ENCODE measurements at regions not wholly inside any gene's neighbourhood (a gene's known extent, or its start where the extent isn't known, plus 50 kb on each side); places are given as distances from the start of the nearest gene placed in this dataset.
"Not testable (repeated sequence)": the region's sequence is repeated elsewhere in the genome, so short reads cannot be mapped to it uniquely, and the experiment has no call there.

DNA sequence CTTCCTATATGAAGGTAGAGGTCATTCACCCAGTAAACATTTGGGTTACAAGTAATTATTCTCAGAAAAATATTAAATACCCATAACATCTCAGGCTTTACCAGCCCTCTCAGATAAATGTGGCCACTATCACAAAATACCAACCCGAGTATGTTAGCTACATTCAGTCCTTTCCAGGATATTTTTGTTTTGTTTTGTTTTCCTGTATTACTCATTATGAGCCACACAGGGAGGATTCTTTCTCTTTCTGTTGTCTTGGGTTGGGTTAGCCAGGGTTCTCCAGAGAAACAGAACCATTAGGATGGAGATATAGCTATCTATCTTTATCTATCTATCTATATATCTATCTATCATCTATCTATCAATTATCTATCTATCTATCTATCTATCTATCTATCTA is 947.6 kb upstream of the MDGA2 start:
- DNase-seq (ENCODE audit: low read depth in 2 of 2) = no peak
- H3K4me3 ChIP-seq (replicated peaks in 1 of 2; ENCODE audit: low read depth in 2 of 2, low read length in 2 of 2) = no peak overlapping the region
- TF ChIP-seq, protein P1, sequence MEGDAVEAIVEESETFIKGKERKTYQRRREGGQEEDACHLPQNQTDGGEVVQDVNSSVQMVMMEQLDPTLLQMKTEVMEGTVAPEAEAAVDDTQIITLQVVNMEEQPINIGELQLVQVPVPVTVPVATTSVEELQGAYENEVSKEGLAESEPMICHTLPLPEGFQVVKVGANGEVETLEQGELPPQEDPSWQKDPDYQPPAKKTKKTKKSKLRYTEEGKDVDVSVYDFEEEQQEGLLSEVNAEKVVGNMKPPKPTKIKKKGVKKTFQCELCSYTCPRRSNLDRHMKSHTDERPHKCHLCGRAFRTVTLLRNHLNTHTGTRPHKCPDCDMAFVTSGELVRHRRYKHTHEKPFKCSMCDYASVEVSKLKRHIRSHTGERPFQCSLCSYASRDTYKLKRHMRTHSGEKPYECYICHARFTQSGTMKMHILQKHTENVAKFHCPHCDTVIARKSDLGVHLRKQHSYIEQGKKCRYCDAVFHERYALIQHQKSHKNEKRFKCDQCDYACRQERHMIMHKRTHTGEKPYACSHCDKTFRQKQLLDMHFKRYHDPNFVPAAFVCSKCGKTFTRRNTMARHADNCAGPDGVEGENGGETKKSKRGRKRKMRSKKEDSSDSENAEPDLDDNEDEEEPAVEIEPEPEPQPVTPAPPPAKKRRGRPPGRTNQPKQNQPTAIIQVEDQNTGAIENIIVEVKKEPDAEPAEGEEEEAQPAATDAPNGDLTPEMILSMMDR (IDR thresholded peaks at IDR 0.05; ENCODE audit: low read depth, low read length) = no peak

DNA sequence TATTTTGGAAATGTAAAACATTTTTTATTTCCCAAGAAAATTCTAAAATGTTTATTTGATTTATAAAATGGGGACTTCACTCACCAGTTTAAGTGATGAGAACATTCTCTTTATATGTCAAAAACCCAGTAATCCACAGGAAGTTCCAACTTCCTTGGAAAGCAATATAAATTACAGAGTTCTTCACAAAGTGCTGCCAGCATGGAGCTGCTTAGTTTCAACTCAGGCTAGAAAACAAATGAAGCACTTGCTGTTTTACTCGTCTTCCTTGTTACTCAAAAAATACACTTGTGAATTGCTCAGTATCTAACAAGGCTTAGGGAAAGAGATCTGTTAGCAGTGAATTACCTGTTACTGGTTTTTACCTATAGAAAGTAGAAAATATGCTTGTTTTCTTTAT is 942.7 kb upstream of the MDGA2 start:
- TF ChIP-seq, protein P1 (IDR thresholded peaks at IDR 0.05; ENCODE audit: low read depth, low read length) = no peak
- no peak overlapping the region for H3K4me3 ChIP-seq (replicated peaks in 1 of 2; ENCODE audit: low read depth in 2 of 2, low read length in 2 of 2)
- no peak for DNase-seq (ENCODE audit: low read depth in 2 of 2)

DNA sequence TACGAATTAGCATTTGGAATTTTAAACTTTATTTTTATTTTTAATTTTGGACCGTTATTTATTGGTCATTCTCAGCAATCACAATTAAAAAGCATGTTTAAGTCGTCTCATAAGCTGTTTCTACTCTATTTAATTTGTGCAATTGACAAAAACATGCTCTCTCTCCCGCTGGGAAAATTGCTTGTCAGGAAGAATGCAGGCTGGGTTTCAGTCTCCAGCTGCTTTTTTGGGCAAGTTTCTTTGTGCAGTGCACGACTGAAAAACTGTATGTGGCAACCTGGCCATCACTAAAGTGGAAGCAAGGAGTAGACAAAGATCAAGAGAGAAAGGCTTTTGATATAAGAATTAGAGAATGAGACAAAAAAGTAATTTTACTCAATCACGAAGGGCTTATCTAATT is 941.5 kb upstream of the MDGA2 start:
- H3K4me3 ChIP-seq (replicated peaks in 1 of 2; ENCODE audit: low read depth in 2 of 2, low read length in 2 of 2) = no peak overlapping the region
- DNase-seq (ENCODE audit: low read depth in 2 of 2) = no peak
- TF ChIP-seq, protein P1 (IDR thresholded peaks at IDR 0.05; ENCODE audit: low read depth, low read length) = no peak

DNA sequence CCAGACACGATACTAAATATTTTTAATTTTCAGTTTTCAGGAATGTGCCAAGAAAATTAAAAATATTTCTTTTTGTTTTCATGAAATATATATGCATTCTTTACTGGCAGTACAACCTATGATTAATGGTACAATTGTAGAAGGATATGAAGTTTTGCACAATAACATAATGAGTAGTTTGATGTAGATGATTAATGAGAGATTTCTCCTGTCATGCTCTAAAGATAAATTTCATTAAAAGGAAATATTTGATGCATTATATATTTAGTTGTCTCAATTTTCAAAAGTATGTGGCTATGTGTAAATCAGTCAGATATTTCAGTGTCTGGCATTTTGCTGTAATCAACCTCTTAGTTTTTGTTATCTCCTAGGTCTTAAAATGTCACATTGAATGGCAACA is 940.2 kb upstream of the MDGA2 start:
- H3K4me3 ChIP-seq (replicated peaks in 1 of 2; ENCODE audit: low read depth in 2 of 2, low read length in 2 of 2) = no peak overlapping the region
- DNase-seq (ENCODE audit: low read depth in 2 of 2) = no peak
- TF ChIP-seq, protein P1 (IDR thresholded peaks at IDR 0.05; ENCODE audit: low read depth, low read length) = no peak

DNA sequence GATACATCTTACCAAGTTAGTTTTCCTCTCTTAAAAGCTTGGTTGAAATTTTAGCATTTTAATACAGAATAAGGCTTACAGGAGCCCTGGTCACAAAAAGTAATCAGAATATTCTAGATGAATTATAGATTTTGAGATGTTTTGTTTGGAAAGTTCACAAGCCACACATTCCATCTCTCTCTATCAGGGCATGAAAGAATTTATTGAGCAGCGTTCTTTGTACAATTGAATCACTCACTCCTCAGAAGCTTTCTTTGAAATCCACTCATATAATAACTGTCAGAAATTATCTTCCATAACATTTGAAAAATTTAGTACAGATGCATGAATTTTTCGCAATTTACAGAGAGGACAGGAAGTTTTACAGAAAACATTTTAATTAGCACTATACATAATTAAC is 938.6 kb upstream of the MDGA2 start:
- no peak overlapping the region for H3K4me3 ChIP-seq (replicated peaks in 1 of 2; ENCODE audit: low read depth in 2 of 2, low read length in 2 of 2)

DNA sequence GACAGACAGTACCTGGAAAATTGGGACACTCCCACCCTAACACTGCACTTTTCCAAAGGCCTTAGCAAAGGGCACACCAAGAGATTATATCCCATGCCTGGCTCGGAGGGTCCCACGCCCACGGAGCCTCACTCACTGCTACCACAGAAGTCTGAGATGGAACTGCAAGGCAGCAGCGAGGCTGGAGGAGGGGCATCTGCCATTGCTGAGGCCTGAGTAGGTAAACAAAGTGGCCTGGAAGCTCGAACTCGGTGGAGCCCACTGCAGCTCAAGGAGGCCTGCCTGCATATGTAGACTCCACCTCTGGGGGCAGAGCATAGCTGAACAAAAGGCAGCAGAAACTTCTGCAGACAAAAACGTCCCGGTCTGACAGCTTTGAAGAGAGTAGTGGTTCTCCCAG is 931.6 kb upstream of the MDGA2 start:
- DNase-seq (ENCODE audit: low read depth in 2 of 2) = not testable (repeated sequence)

More for the DNA sequence above, 938.6 kb upstream of the MDGA2 start:
- TF ChIP-seq, protein P1 (IDR thresholded peaks at IDR 0.05; ENCODE audit: low read depth, low read length) = no peak
- peak in 1 of 2 donors; percentile 1 for DNase-seq (ENCODE audit: low read depth in 2 of 2)

DNA sequence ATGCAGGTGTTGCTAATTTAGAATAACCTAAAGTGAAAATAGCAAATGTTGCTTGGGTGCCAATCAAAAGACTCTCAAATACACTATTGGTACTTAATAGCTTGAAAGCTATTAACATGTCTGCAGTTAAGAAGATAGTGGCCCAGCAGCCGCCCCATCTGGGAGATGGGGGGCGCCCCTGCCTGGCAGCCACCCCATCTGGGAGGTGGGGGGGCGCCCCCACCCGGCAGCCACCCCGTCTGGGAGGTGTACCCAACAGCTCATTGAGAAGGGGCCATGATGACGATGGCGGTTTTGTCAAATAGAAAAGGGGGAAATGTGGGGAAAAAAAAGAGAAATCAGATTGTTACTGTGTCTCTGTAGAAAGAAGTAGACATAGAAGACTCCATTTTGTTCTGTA is 923.1 kb upstream of the MDGA2 start:
- no peak overlapping the region for H3K4me3 ChIP-seq (replicated peaks in 1 of 2; ENCODE audit: low read depth in 2 of 2, low read length in 2 of 2)
- no peak for DNase-seq (ENCODE audit: low read depth in 2 of 2)
- TF ChIP-seq, protein P1 (IDR thresholded peaks at IDR 0.05; ENCODE audit: low read depth, low read length) = no peak

More for the DNA sequence above, 931.6 kb upstream of the MDGA2 start:
- not testable (repeated sequence) for H3K4me3 ChIP-seq (replicated peaks in 1 of 2; ENCODE audit: low read depth in 2 of 2, low read length in 2 of 2)
